ENCODE measurements at regions not wholly inside any gene's neighbourhood (a gene's known extent, or its start where the extent isn't known, plus 50 kb on each side); places are given as distances from the start of the nearest gene placed in this dataset.

- Mint-ChIP-seq H3K9me3 (peaks cover 2% of the 10 kb centered on the region), H3K36me3 (no peaks in the 10 kb centered on the region), H3K27me3 (peaks cover 3% of the 10 kb centered on the region), H3K4me1 (no peaks in the 10 kb centered on the region), H3K4me3 (no peak overlapping the region), H3K27ac (no peak overlapping the region)
- DNase-seq: no peak
- no peak for ATAC-seq (ENCODE audit: low read depth)
- POLR2A ChIA-PET: no interaction called here
These were observed 122.3 kb upstream of the DOCK10 start for GRCh38 chr2:225164401-225165050.

GRCh38 chr2:225158360-225158759 lies 116.1 kb upstream of the DOCK10 start:
- H3K9me3 Mint-ChIP-seq: peaks cover 3% of the 10 kb centered on the region
- no peak overlapping the region for H3K27ac Mint-ChIP-seq
- H3K4me1 Mint-ChIP-seq: no peaks in the 10 kb centered on the region
- H3K27me3 Mint-ChIP-seq: peaks cover 3% of the 10 kb centered on the region
- POLR2A ChIA-PET: interaction anchor here (0.7 kb wide), 1 partner anchor 95 kb away, joined by 5 read pairs; no protein-coding TSS in a partner anchor
- DNase-seq (no peak), ATAC-seq (ENCODE audit: low read depth) (no peak)
- no peaks in the 10 kb centered on the region for H3K36me3 Mint-ChIP-seq
- H3K4me3 Mint-ChIP-seq: no peak overlapping the region

- H3K36me3 Mint-ChIP-seq: no peaks in the 10 kb centered on the region
- no peak overlapping the region for H3K4me3 Mint-ChIP-seq
- no peak for DNase-seq
- H3K27ac Mint-ChIP-seq: no peak overlapping the region
- H3K4me1 Mint-ChIP-seq: no peaks in the 10 kb centered on the region
- POLR2A ChIA-PET: no interaction called here
- no peak for ATAC-seq (ENCODE audit: low read depth)
- peaks cover 2% of the 10 kb centered on the region for H3K27me3 Mint-ChIP-seq
- peaks cover 2% of the 10 kb centered on the region for H3K9me3 Mint-ChIP-seq
These were observed 114.7 kb upstream of the DOCK10 start for GRCh38 chr2:225156853-225157451.

DNA sequence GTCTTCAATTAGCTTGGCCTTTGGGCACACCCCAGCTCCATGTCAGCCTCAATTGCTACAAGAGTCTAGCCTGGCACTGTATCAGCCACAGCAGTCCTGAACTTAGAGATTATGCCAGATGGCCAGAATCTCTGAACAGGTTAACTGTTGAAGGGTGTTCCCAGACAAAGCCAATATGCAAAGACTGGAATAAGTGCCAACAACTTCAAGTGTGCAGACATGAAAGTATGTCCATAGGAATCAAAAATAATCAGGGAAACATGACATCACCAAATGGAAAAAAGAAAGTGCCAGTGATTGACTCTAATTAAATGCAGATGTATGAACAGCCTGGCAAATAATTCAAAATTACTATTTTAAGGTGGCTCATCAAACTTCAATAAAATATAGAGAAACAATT lies 98.5 kb upstream of the DOCK10 start:
- Mint-ChIP-seq H3K27ac (no peak overlapping the region), H3K27me3 (no peaks in the 10 kb centered on the region), H3K4me1 (no peaks in the 10 kb centered on the region), H3K36me3 (no peaks in the 10 kb centered on the region), H3K4me3 (no peak overlapping the region), H3K9me3 (peaks cover 1% of the 10 kb centered on the region)
- POLR2A ChIA-PET: no interaction called here
- ATAC-seq (ENCODE audit: low read depth) (no peak), DNase-seq (no peak)

GRCh38 chr2:225137971-225138370 lies 95.7 kb upstream of the DOCK10 start:
- Mint-ChIP-seq H3K4me1 (no peaks in the 10 kb centered on the region), H3K4me3 (no peak overlapping the region), H3K27ac (no peak overlapping the region), H3K36me3 (no peaks in the 10 kb centered on the region), H3K27me3 (no peaks in the 10 kb centered on the region), H3K9me3 (peaks cover 3% of the 10 kb centered on the region)
- ATAC-seq (ENCODE audit: low read depth) (no peak), DNase-seq (no peak)
- POLR2A ChIA-PET: no interaction called here

GRCh38 chr2:225136552-225136951 lies 94.3 kb upstream of the DOCK10 start:
- ATAC-seq (ENCODE audit: low read depth) (no peak), DNase-seq (no peak)
- no peak overlapping the region for H3K27ac Mint-ChIP-seq
- H3K36me3 Mint-ChIP-seq: no peaks in the 10 kb centered on the region
- no peak overlapping the region for H3K4me3 Mint-ChIP-seq
- H3K4me1 Mint-ChIP-seq: no peaks in the 10 kb centered on the region
- H3K9me3 Mint-ChIP-seq: peaks cover 3% of the 10 kb centered on the region
- POLR2A ChIA-PET: no interaction called here
- H3K27me3 Mint-ChIP-seq: no peaks in the 10 kb centered on the region

DNA sequence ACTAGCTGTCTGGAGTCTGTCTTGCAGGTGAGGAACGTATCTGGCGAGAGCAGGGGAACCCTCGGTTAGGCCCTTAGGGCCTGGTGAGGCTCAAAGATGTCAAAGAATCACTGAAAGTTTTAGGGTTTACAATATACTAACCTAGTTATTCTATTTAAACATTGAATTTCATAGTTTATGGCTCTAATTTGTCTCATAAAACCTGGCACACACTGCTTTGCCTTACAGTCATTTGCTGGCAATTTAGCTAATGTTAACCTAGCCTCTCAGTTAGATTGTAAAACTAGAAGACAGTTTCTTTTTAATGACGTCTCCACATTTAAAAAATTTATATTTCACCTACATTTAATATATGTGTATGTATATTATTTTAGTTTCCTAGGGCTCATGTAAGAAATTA lies 89.6 kb upstream of the DOCK10 start:
- POLR2A ChIA-PET: no interaction called here
- Mint-ChIP-seq H3K36me3 (no peaks in the 10 kb centered on the region), H3K9me3 (peaks cover 3% of the 10 kb centered on the region), H3K4me1 (no peaks in the 10 kb centered on the region), H3K4me3 (no peak overlapping the region), H3K27me3 (no peaks in the 10 kb centered on the region), H3K27ac (no peak overlapping the region)
- ATAC-seq (ENCODE audit: low read depth): no peak
- no peak for DNase-seq

GRCh38 chr2:225130093-225130492 lies 87.8 kb upstream of the DOCK10 start:
- Mint-ChIP-seq H3K4me3 (no peak overlapping the region), H3K27me3 (no peaks in the 10 kb centered on the region), H3K27ac (no peak overlapping the region), H3K9me3 (peaks cover 6% of the 10 kb centered on the region), H3K4me1 (no peaks in the 10 kb centered on the region), H3K36me3 (no peaks in the 10 kb centered on the region)
- no peak for DNase-seq
- POLR2A ChIA-PET: no interaction called here
- ATAC-seq (ENCODE audit: low read depth): no peak

- ATAC-seq (ENCODE audit: low read depth) (no peak), DNase-seq (no peak)
- peaks cover 4% of the 10 kb centered on the region for H3K9me3 Mint-ChIP-seq
- H3K27ac Mint-ChIP-seq: no peak overlapping the region
- POLR2A ChIA-PET: no interaction called here
- no peaks in the 10 kb centered on the region for H3K36me3 Mint-ChIP-seq
- H3K4me1 Mint-ChIP-seq: no peaks in the 10 kb centered on the region
- H3K4me3 Mint-ChIP-seq: no peak overlapping the region
- no peaks in the 10 kb centered on the region for H3K27me3 Mint-ChIP-seq
These were observed 82.2 kb upstream of the DOCK10 start for GRCh38 chr2:225124311-225125017.

DNA sequence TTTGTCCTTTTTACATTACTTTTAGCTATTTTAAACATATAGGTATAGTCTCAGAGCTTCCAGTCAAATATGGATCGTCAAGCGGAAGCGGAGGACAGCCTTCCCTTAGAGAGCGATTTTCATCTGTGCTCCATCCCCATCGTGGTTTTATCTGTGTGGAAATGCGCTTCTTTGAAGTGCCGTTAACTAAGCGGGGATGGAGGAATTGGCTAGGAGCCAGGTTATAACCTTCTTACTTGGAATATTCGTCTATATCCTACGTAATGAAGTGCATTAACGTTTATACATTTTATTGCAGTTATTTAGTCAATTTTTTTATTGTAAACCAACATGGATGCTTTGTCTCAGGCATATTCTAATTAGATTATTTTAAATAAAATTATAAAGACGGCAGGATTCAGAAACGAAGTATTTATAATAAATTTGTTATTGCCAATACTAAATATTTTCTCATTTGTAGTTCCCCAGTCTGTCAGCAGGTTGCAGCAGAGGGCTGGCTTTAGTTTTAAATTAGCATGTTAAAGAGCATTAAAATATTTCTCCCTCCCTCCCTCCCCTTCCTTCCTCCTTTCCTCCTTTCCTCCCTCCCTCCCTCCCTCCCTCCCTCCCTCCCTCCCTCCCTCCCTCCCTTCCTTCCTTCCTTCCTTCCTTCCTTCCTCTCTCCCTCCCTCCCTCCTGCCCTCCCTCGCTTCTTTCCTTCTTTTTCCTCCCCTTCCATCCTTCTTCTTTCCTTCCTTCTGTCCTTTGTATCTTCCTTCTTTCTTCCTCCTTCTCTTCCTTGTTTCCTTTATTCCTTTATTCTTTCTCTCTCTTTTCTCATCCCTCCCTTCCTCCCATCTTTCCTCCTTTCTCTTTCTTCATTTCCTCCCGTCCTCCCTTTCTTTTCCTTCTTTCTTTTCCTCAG lies 80.6 kb upstream of the DOCK10 start:
- DNase-seq (no peak), ATAC-seq (ENCODE audit: low read depth) (no peak)
- Mint-ChIP-seq H3K4me1 (no peaks in the 10 kb centered on the region), H3K27ac (no peak overlapping the region), H3K4me3 (no peak overlapping the region), H3K9me3 (peaks cover 4% of the 10 kb centered on the region), H3K27me3 (no peaks in the 10 kb centered on the region), H3K36me3 (no peaks in the 10 kb centered on the region)
- POLR2A ChIA-PET: no interaction called here

GRCh38 chr2:225122007-225122406 lies 79.7 kb upstream of the DOCK10 start:
- Mint-ChIP-seq H3K4me3 (no peak overlapping the region), H3K9me3 (peaks cover 4% of the 10 kb centered on the region), H3K4me1 (peaks cover 4% of the 10 kb centered on the region), H3K36me3 (no peaks in the 10 kb centered on the region), H3K27ac (no peak overlapping the region), H3K27me3 (no peaks in the 10 kb centered on the region)
- POLR2A ChIA-PET: no interaction called here
- ATAC-seq (ENCODE audit: low read depth) (no peak), DNase-seq (no peak)

DNA sequence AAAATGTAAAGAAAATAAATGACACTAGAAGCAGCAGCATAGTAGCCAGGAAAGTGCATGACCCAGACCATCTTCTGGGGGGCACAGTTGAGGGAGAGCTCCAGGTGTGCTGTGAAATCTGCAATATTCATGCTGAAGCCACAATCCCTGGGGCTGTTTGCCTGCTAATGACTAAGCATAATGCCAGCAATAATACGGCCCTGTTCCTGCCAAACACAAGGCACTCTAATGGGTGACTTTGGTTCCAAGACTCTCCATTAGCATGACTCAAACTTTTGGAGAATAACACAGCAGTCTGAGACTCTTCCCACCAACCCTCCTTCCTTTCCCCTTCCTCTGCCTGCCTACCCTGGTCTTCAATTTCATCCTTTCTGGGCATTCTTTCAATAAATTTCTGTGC lies 77.9 kb upstream of the DOCK10 start:
- Mint-ChIP-seq H3K27ac (no peak overlapping the region), H3K27me3 (no peaks in the 10 kb centered on the region), H3K4me3 (no peak overlapping the region), H3K9me3 (no peaks in the 10 kb centered on the region), H3K4me1 (peaks cover 8% of the 10 kb centered on the region), H3K36me3 (peaks cover 3% of the 10 kb centered on the region)
- DNase-seq (no peak), ATAC-seq (ENCODE audit: low read depth) (no peak)
- POLR2A ChIA-PET: no interaction called here

DNA sequence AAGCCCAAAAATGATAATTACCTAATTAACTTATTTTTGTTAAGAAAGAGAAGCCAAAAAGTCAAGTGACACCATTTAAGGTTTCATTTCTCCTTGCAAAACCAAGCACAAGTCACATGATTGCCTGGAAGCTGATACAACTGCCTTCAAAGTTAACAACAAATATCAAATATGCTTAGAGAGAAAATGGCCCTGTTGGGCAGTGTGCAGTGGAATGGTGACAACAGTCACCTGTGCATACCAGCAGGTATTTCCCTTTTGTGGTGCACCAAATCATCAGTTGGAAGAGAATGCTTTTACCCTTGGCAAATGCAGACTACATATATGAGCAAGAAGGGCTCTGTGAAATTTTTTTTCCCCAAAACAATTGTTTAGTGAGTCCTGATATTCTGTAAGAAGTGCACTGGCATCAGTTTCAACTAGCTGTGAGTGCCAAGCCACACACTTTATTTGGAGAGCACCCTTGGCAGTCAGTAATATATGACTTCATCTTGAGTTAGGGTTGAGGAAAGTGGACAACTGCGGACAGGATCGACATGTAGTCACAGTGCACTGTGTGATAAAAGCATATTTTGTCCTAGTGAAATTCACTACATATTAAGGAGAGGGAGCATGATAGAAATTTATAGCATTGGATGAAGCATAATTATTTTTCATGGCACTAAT lies 74.9 kb upstream of the DOCK10 start:
- no peaks in the 10 kb centered on the region for H3K27me3 Mint-ChIP-seq
- peaks cover 3% of the 10 kb centered on the region for H3K36me3 Mint-ChIP-seq
- ATAC-seq (ENCODE audit: low read depth) (no peak), DNase-seq (no peak)
- H3K9me3 Mint-ChIP-seq: no peaks in the 10 kb centered on the region
- peaks cover 8% of the 10 kb centered on the region for H3K4me1 Mint-ChIP-seq
- H3K4me3 Mint-ChIP-seq: no peak overlapping the region
- H3K27ac Mint-ChIP-seq: no peak overlapping the region
- POLR2A ChIA-PET: no interaction called here
